ENCODE measurements at regions not wholly inside any gene's neighbourhood (a gene's known extent, or its start where the extent isn't known, plus 50 kb on each side); places are given as distances from the start of the nearest gene placed in this dataset.

GRCh38 chr1:80072563-80072962 is 1066.0 kb upstream of the ADGRL4 start:
- no peak for TF ChIP-seq POLR2AphosphoS5 (IDR thresholded peaks at IDR 0.05; ENCODE audit: low read depth, low read length)
- TF ChIP-seq CTCF (IDR thresholded peaks at IDR 0.05): no peak
- no peak for TF ChIP-seq TCF7L2 (IDR thresholded peaks at IDR 0.05; ENCODE audit: low read depth, low read length)

Data from Panc1 (cell line).